ENCODE measurements at regions not wholly inside any gene's neighbourhood (a gene's known extent, or its start where the extent isn't known, plus 50 kb on each side); places are given as distances from the start of the nearest gene placed in this dataset.

DNA sequence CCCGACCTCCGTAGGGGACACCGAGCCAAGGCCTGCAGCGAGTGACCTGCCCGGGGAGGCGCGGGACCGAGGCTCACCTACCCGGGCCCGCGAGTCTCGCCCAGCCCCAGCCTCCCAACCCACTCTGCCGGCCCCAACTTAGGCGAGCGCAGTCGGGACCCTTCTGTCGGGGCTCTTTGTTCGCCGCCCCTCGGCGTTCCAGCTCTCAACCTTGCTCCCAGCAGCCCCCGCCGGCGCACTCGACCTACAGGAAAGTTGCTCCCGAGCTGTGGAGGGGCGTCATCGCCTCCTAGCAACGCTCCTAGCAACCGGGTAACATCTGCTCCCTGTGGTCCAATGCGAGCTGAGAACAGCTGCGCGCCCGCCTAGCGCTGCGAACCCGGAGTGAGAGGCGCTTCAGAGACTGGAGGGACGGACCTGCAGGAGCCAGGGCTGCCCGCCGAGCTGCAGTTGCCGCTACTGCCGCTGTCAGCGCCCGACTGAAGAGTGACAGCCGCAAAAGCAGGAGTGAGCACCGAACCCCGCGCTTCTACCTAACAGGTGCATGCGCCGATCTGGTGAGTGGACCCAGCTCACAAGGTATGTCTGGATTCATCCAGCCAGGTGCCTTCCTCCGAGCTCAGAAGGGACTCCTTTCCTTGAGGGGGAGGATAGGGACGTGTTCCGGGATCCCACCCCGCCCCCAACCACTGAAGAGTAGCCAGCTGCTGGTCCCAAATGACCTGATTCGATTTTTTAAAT is 355.0 kb downstream of the SNAPC1 start:
- Histone ChIP-seq H3K9me3 (ENCODE audit: control insufficient read depth in 2 of 2, insufficient read depth in 1 of 2, low read depth in 1 of 2, low read length in 1 of 2) (no peaks in the 10 kb centered on the region), H3K27ac (ENCODE audit: low read depth in 2 of 2, low read length in 1 of 2) (no peak overlapping the region), H3K36me3 (ENCODE audit: control insufficient read depth in 2 of 2, insufficient read depth in 2 of 2, low read length in 1 of 2) (no peaks in the 10 kb centered on the region), H3K4me1 (ENCODE audit: control insufficient read depth in 2 of 2, insufficient read depth in 2 of 2, low read length in 1 of 2) (no peaks in the 10 kb centered on the region), H3K27me3 (ENCODE audit: control insufficient read depth in 1 of 2, insufficient read depth in 2 of 2, low read length in 2 of 2) (peaks cover 0 to 6% of the 10 kb centered on the region in 2 donors), H3K4me3 (ENCODE audit: low read depth in 1 of 2, low read length in 2 of 2) (no peak overlapping the region)
- 3% methylated on average over 55 to 56 of the region's 56 CpGs for WGBS, 2 donors

DNA sequence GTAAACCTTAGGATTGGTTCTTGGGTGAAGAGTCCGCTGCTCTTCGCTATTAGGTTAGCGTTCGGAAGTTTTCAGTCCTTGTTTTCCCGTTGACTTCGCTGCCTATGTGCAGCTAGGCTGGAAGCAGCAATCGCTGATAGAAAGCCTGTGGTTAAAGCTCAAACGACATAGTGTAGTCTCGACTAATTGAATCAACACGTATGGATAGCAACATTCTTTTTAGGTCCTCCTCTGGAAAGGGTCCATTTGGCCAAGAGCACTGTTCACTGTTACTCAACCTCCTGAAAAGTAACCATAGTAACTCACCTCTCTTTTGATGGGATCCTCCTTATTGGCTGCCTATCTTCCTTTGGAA is 355.5 kb downstream of the SNAPC1 start:
- H3K36me3 ChIP-seq (ENCODE audit: control insufficient read depth in 2 of 2, insufficient read depth in 2 of 2, low read length in 1 of 2), result no peaks in the 10 kb centered on the region
- H3K4me3 ChIP-seq (ENCODE audit: low read depth in 1 of 2, low read length in 2 of 2), result no peak overlapping the region
- H3K9me3 ChIP-seq (ENCODE audit: control insufficient read depth in 2 of 2, insufficient read depth in 1 of 2, low read depth in 1 of 2, low read length in 1 of 2), result no peaks in the 10 kb centered on the region
- H3K27me3 ChIP-seq (ENCODE audit: control insufficient read depth in 1 of 2, insufficient read depth in 2 of 2, low read length in 2 of 2), result peaks cover 0 to 8% of the 10 kb centered on the region in 2 donors
- no peak overlapping the region for H3K27ac ChIP-seq (ENCODE audit: low read depth in 2 of 2, low read length in 1 of 2)
- no peaks in the 10 kb centered on the region for H3K4me1 ChIP-seq (ENCODE audit: control insufficient read depth in 2 of 2, insufficient read depth in 2 of 2, low read length in 1 of 2)
- 7 to 8% methylated on average over 10 of the region's 10 CpGs for WGBS, 2 donors

DNA sequence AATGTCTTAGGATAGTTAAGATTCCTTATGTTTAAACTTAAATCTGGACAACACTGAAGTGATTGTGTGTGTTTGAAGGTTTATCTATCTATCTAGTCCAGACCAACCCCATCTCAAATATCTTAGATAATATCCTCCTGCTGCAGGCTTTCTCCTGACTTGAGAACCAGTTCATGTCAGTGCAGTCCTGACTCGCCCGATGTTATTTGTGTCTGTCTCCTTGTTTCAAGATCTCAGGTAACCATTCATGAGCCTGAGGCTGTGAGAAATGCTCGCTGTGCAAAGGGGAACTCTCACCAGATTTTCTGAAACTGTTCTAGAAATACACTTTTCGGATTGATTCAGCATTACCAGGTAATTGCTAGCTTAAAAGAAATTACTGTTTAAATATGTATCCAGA is 356.2 kb downstream of the SNAPC1 start:
- Histone ChIP-seq H3K4me3 (ENCODE audit: low read depth in 1 of 2, low read length in 2 of 2) (no peak overlapping the region), H3K4me1 (ENCODE audit: control insufficient read depth in 2 of 2, insufficient read depth in 2 of 2, low read length in 1 of 2) (no peaks in the 10 kb centered on the region), H3K9me3 (ENCODE audit: control insufficient read depth in 2 of 2, insufficient read depth in 1 of 2, low read depth in 1 of 2, low read length in 1 of 2) (no peaks in the 10 kb centered on the region), H3K36me3 (ENCODE audit: control insufficient read depth in 2 of 2, insufficient read depth in 2 of 2, low read length in 1 of 2) (no peaks in the 10 kb centered on the region), H3K27ac (ENCODE audit: low read depth in 2 of 2, low read length in 1 of 2) (no peak overlapping the region), H3K27me3 (ENCODE audit: control insufficient read depth in 1 of 2, insufficient read depth in 2 of 2, low read length in 2 of 2) (peaks cover 0 to 8% of the 10 kb centered on the region in 2 donors)
- 50 to 63% methylated on average over 4 of the region's 4 CpGs for WGBS, 2 donors

- Histone ChIP-seq H3K4me1 (ENCODE audit: control insufficient read depth in 2 of 2, insufficient read depth in 2 of 2, low read length in 1 of 2) (no peaks in the 10 kb centered on the region), H3K36me3 (ENCODE audit: control insufficient read depth in 2 of 2, insufficient read depth in 2 of 2, low read length in 1 of 2) (no peaks in the 10 kb centered on the region), H3K9me3 (ENCODE audit: control insufficient read depth in 2 of 2, insufficient read depth in 1 of 2, low read depth in 1 of 2, low read length in 1 of 2) (no peaks in the 10 kb centered on the region), H3K4me3 (ENCODE audit: low read depth in 1 of 2, low read length in 2 of 2) (no peak overlapping the region), H3K27me3 (ENCODE audit: control insufficient read depth in 1 of 2, insufficient read depth in 2 of 2, low read length in 2 of 2) (peaks cover 0 to 8% of the 10 kb centered on the region in 2 donors), H3K27ac (ENCODE audit: low read depth in 2 of 2, low read length in 1 of 2) (no peak overlapping the region)
- 73 to 79% methylated on average over 6 of the region's 6 CpGs for WGBS, 2 donors
Observed at GRCh38 chr14:62118871-62119270, 356.7 kb downstream of the SNAPC1 start.

DNA sequence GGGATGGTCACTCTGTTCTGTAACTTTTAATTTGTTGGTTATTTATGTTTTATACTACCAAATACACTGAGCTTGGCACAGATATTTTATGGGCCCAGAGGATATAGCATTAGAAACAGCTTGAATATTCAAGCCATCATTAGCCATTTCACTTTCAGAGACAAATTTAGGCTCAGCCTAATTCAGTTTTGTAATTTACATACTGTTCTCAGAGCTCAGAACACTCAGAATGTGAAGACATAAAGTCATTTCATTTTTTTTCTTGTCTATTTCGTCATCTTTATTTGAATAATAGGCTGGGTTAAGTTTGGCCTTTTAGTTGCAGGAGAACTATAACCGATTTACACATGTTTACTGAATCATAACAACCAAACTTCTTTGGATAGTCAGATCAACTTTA is 361.7 kb downstream of the SNAPC1 start:
- Histone ChIP-seq H3K9me3 (ENCODE audit: control insufficient read depth in 2 of 2, insufficient read depth in 1 of 2, low read depth in 1 of 2, low read length in 1 of 2) (no peaks in the 10 kb centered on the region), H3K4me1 (ENCODE audit: control insufficient read depth in 2 of 2, insufficient read depth in 2 of 2, low read length in 1 of 2) (no peaks in the 10 kb centered on the region), H3K36me3 (ENCODE audit: control insufficient read depth in 2 of 2, insufficient read depth in 2 of 2, low read length in 1 of 2) (no peaks in the 10 kb centered on the region), H3K4me3 (ENCODE audit: low read depth in 1 of 2, low read length in 2 of 2) (no peak overlapping the region), H3K27me3 (ENCODE audit: control insufficient read depth in 1 of 2, insufficient read depth in 2 of 2, low read length in 2 of 2) (peaks cover 0 to 2% of the 10 kb centered on the region in 2 donors), H3K27ac (ENCODE audit: low read depth in 2 of 2, low read length in 1 of 2) (no peak overlapping the region)
- WGBS, 2 donors, result 68 to 69% methylated on average over 2 of the region's 2 CpGs

DNA sequence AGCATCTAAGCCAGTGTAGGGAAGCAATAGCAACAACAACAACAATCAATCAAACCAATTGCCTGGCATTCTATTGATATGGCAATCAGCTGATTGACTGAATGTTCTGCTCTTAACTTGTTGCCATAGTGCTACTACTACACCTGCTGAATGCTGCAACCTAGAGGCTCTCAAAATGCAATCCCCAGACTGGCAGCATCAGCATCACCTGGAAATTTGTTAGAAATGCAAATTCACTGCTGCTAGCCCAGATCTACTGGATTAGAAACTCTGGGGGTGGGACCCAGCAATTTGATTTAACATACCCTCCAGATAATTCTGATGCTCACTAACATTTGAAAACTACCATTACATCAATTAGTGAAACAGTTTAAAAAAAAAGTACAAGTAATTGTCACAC is 363.6 kb downstream of the SNAPC1 start:
- no peaks in the 10 kb centered on the region for H3K36me3 ChIP-seq (ENCODE audit: control insufficient read depth in 2 of 2, insufficient read depth in 2 of 2, low read length in 1 of 2)
- no peak overlapping the region for H3K4me3 ChIP-seq (ENCODE audit: low read depth in 1 of 2, low read length in 2 of 2)
- H3K4me1 ChIP-seq (ENCODE audit: control insufficient read depth in 2 of 2, insufficient read depth in 2 of 2, low read length in 1 of 2), result no peaks in the 10 kb centered on the region
- H3K9me3 ChIP-seq (ENCODE audit: control insufficient read depth in 2 of 2, insufficient read depth in 1 of 2, low read depth in 1 of 2, low read length in 1 of 2), result no peaks in the 10 kb centered on the region
- peaks cover 0 to 2% of the 10 kb centered on the region in 2 donors for H3K27me3 ChIP-seq (ENCODE audit: control insufficient read depth in 1 of 2, insufficient read depth in 2 of 2, low read length in 2 of 2)
- H3K27ac ChIP-seq (ENCODE audit: low read depth in 2 of 2, low read length in 1 of 2), result no peak overlapping the region

- no peak overlapping the region for H3K27ac ChIP-seq (ENCODE audit: low read depth in 2 of 2, low read length in 1 of 2)
- H3K9me3 ChIP-seq (ENCODE audit: control insufficient read depth in 2 of 2, insufficient read depth in 1 of 2, low read depth in 1 of 2, low read length in 1 of 2), result no peaks in the 10 kb centered on the region
- H3K4me1 ChIP-seq (ENCODE audit: control insufficient read depth in 2 of 2, insufficient read depth in 2 of 2, low read length in 1 of 2), result no peaks in the 10 kb centered on the region
- 11 to 12% methylated on average over 7 of the region's 7 CpGs for WGBS, 2 donors
- H3K27me3 ChIP-seq (ENCODE audit: control insufficient read depth in 1 of 2, insufficient read depth in 2 of 2, low read length in 2 of 2), result peaks cover 0 to 2% of the 10 kb centered on the region in 2 donors
- no peak overlapping the region for H3K4me3 ChIP-seq (ENCODE audit: low read depth in 1 of 2, low read length in 2 of 2)
- no peaks in the 10 kb centered on the region for H3K36me3 ChIP-seq (ENCODE audit: control insufficient read depth in 2 of 2, insufficient read depth in 2 of 2, low read length in 1 of 2)
Observed at GRCh38 chr14:62126879-62127478, 364.8 kb downstream of the SNAPC1 start.

DNA sequence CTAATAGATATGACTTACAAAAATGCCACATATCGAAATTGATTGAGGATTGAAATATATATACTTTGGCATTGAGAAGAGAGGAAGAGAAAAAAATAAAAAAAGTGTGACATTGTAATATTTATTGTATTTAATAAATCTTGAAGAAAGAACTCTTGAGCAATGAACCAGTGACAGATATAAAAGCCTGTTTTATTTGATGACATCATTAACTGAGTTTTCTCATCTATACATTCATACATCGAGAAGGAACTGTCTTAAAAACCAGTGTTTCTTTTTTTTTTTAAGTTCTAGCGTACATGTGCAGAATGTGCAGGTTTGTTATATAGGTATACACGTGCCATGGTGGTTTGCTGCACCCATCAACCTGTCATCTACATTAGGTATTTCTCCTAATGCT is 368.2 kb downstream of the SNAPC1 start:
- no peaks in the 10 kb centered on the region for H3K27me3 ChIP-seq (ENCODE audit: control insufficient read depth in 1 of 2, insufficient read depth in 2 of 2, low read length in 2 of 2)
- H3K4me3 ChIP-seq (ENCODE audit: low read depth in 1 of 2, low read length in 2 of 2), result no peak overlapping the region
- H3K9me3 ChIP-seq (ENCODE audit: control insufficient read depth in 2 of 2, insufficient read depth in 1 of 2, low read depth in 1 of 2, low read length in 1 of 2), result no peaks in the 10 kb centered on the region
- no peaks in the 10 kb centered on the region for H3K4me1 ChIP-seq (ENCODE audit: control insufficient read depth in 2 of 2, insufficient read depth in 2 of 2, low read length in 1 of 2)
- H3K36me3 ChIP-seq (ENCODE audit: control insufficient read depth in 2 of 2, insufficient read depth in 2 of 2, low read length in 1 of 2), result no peaks in the 10 kb centered on the region
- H3K27ac ChIP-seq (ENCODE audit: low read depth in 2 of 2, low read length in 1 of 2), result no peak overlapping the region
- 72% methylated on average over 4 of the region's 4 CpGs for WGBS, 2 donors

GRCh38 chr14:62133776-62134550 is 371.7 kb downstream of the SNAPC1 start:
- no peaks in the 10 kb centered on the region for H3K36me3 ChIP-seq (ENCODE audit: control insufficient read depth in 2 of 2, insufficient read depth in 2 of 2, low read length in 1 of 2)
- H3K27me3 ChIP-seq (ENCODE audit: control insufficient read depth in 1 of 2, insufficient read depth in 2 of 2, low read length in 2 of 2), result no peaks in the 10 kb centered on the region
- no peaks in the 10 kb centered on the region for H3K4me1 ChIP-seq (ENCODE audit: control insufficient read depth in 2 of 2, insufficient read depth in 2 of 2, low read length in 1 of 2)
- H3K4me3 ChIP-seq (ENCODE audit: low read depth in 1 of 2, low read length in 2 of 2), result no peak overlapping the region
- H3K9me3 ChIP-seq (ENCODE audit: control insufficient read depth in 2 of 2, insufficient read depth in 1 of 2, low read depth in 1 of 2, low read length in 1 of 2), result no peaks in the 10 kb centered on the region
- WGBS, 2 donors, result 10 to 37% methylated on average over 1 of the region's 1 CpG
- H3K27ac ChIP-seq (ENCODE audit: low read depth in 2 of 2, low read length in 1 of 2), result no peak overlapping the region
